Transverse colon (tissue), 3 donors: ENCODE measurements at regions not wholly inside any gene's neighbourhood (a gene's known extent, or its start where the extent isn't known, plus 50 kb on each side); places are given as distances from the start of the nearest gene placed in this dataset.
A peak's percentile ranks its signal among the peaks of the same experiment; 100 is the strongest.

Experiments used
- CTCF ChIP-seq, 5 experiments: fragments of 200-600 bp in 3 of 5; fragments of 450-650 bp in 2 of 5; sonication (generic) in 3 of 5; IDR thresholded peaks; 1 replicate in 2 of 5; 2 replicates in 3 of 5; pipeline ENCODE4 v1.5.1; 2016 to 2017; ENCODE audit warnings: antibody characterized with exemption in 5 of 5, inconsistent platforms in 3 of 5, mild to moderate bottlenecking in 2 of 5, moderate library complexity in 1 of 5
- POLR2A ChIP-seq: fragments of 450-650 bp; IDR thresholded peaks from one replicate; pipeline ENCODE4 v1.6.1; 2016; ENCODE audit warnings: antibody characterized with exemption, mild to moderate bottlenecking, moderate library complexity

DNA sequence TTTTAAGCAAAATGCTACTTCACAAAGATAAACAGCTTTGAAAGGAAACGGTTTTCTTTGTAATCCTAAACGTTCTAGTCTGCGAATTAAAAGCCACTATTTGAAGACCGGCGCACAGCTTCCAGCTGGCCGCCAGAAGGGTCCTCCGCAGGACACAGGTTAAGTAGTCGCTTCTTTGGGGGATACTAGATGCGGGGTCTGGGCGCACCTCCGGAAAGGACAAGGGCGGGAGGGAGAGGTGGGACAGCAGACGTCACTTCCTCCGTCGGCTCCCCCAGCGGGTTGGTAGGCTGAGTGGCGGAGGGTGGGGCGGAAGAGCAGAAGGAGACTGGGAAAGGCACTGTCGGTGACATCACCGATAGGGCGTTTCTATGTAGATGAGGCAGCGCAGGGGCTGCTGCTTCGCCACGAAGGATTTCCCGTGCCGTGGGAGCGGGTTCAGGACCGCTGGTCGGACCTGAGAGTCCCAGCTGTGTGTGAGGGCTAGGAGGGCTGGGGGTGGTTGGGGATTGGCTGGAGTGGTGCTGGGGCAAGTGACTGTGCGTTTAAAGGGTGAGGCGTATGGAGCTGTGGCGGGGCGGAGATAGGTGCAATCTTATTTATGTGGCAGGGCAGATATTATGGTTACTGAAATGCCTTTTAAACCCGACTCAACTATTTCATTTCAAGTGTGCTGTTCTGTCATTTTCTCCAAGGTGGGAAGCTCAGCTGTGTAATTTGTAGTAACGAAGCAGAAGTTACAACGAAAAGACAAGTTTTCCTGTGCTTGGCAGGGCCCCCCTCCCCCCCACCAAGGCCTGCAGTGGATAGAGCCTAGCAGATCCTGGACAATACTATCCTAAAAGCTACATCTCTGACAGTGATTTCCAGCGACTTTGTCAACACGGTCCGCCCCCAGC is 158.3 kb upstream of the NOTCH2NLA start:
- TF ChIP-seq CTCF (IDR thresholded peaks at IDR 0.05) = peak in 1 of 5 experiments; percentile 19
- peak; percentile 86 for TF ChIP-seq POLR2A
